ENCODE measurements at regions not wholly inside any gene's neighbourhood (a gene's known extent, or its start where the extent isn't known, plus 50 kb on each side); places are given as distances from the start of the nearest gene placed in this dataset.
"Not testable (repeated sequence)": the region's sequence is repeated elsewhere in the genome, so short reads cannot be mapped to it uniquely, and the experiment has no call there.

DNA sequence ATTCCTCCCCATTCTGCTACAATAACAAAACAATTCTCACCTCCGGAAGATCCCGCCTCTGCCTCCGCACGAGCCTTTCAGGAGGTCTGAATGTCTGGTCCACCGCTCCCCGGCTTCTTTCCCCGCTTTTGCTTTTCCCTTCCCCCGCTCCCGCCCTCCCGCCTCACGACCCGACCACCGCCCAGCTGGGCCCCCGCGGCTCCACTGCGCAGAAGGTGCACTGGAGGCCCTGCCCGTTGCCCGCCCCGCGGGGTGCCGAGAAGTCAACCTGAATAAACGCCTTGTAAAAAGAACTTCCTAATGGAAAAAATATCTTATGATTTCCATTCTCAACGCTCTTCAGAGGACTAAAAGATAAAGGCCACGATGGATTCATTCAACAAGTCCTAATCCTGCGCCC lies 93.8 kb upstream of the NBPF11 start:
- H3K4me1 ChIP-seq; H3K27ac ChIP-seq; H3K4me3 ChIP-seq; H3K36me3 ChIP-seq; H3K9me3 ChIP-seq; DNase-seq; H3K27me3 ChIP-seq; intact Hi-C loops (cut with DNase I); ATAC-seq: not testable (repeated sequence)
- no CpG with 5 or more reads among the region's 25 CpGs for WGBS (ENCODE audit: insufficient coverage, low coverage, low lambda C conversion rate, missing lambda C conversion rate)

DNA sequence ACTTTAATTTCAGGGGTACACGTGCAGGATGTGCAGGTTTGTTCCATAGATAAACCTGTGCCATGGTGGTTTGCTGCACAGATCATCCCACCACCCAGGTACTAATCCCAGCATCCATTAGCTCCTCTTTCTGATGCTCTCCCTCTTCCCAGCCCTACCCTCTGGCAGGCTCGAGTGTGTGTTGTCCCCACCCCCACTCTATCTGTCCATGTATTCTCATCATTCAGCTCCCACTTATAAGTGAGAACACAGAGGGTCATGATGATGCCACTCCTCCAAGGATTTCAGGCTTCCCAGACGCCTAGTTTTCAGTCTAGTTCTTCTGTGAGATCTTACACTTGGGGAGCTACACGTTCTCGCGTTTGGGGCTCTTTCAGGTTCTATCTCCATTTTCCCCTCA lies 93.4 kb upstream of the NBPF11 start:
- intact Hi-C loops (cut with DNase I); H3K4me1 ChIP-seq; H3K27ac ChIP-seq; DNase-seq; H3K36me3 ChIP-seq; H3K4me3 ChIP-seq; H3K27me3 ChIP-seq; ATAC-seq; H3K9me3 ChIP-seq: not testable (repeated sequence)
- WGBS (ENCODE audit: insufficient coverage, low coverage, low lambda C conversion rate, missing lambda C conversion rate) = no CpG with 5 or more reads among the region's 6 CpGs

DNA sequence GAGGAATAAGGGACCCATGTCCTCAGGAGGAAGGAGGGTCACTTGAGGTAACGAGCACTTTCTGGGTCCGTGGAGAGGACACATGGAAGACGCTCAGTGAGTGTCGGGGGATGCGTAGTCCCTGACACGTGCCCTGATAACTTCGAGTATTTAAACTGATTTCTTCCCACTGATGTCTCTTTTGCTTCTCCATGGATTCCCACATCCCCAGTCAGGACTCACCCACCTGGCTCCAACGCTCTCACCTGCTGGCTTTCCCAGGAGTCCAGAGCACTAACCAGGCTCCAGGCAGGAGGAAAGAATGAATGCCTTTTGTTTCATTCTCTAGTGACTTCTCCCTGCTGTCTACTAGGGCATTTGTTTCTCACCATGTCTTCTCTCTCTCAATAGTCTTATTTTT lies 81.2 kb upstream of the NBPF11 start:
- H3K27ac ChIP-seq; H3K4me1 ChIP-seq; H3K27me3 ChIP-seq; H3K9me3 ChIP-seq; DNase-seq; H3K4me3 ChIP-seq; H3K36me3 ChIP-seq; intact Hi-C loops (cut with DNase I); ATAC-seq: not testable (repeated sequence)
- WGBS (ENCODE audit: insufficient coverage, low coverage, low lambda C conversion rate, missing lambda C conversion rate) = 80% methylated on average over 1 of the region's 8 CpGs

GRCh38 chr1:148228846-148229245 lies 76.8 kb upstream of the NBPF11 start:
- intact Hi-C loops (cut with DNase I); H3K4me1 ChIP-seq; DNase-seq; ATAC-seq; H3K36me3 ChIP-seq; H3K9me3 ChIP-seq; H3K4me3 ChIP-seq; H3K27me3 ChIP-seq; H3K27ac ChIP-seq: not testable (repeated sequence)
- 74% methylated on average over 5 of the region's 5 CpGs for WGBS (ENCODE audit: insufficient coverage, low coverage, low lambda C conversion rate, missing lambda C conversion rate)

GRCh38 chr1:148222399-148223159 lies 70.5 kb upstream of the NBPF11 start:
- H3K27ac ChIP-seq; H3K36me3 ChIP-seq; H3K4me1 ChIP-seq; intact Hi-C loops (cut with DNase I); H3K4me3 ChIP-seq; H3K27me3 ChIP-seq; DNase-seq; ATAC-seq; H3K9me3 ChIP-seq: not testable (repeated sequence)
- no CpG with 5 or more reads among the region's 4 CpGs for WGBS (ENCODE audit: insufficient coverage, low coverage, low lambda C conversion rate, missing lambda C conversion rate)

GRCh38 chr1:148221593-148221992 lies 69.5 kb upstream of the NBPF11 start:
- DNase-seq; H3K27me3 ChIP-seq; H3K9me3 ChIP-seq; H3K4me3 ChIP-seq; H3K27ac ChIP-seq; ATAC-seq; intact Hi-C loops (cut with DNase I); H3K36me3 ChIP-seq; H3K4me1 ChIP-seq: not testable (repeated sequence)
- no CpG with 5 or more reads among the region's 4 CpGs for WGBS (ENCODE audit: insufficient coverage, low coverage, low lambda C conversion rate, missing lambda C conversion rate)

DNA sequence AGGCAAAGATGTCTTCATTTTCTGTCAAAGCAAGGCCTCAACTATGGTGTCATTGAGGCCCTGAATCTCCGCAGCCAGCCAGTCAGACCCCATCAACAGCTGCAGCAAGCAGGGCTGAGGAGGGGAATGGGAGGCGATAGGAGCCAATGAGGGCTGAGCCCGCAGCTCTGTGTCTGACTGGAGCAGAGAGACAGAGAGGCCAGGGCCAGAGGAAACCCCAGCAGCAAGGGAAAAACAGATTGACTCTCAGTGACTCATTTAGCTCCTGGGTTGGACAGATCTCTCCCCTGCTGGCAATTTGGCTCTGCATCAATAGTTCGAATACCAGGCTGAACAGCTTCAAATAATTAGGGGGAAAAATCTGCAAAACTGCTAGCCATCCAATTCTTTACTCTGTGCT lies 67.1 kb upstream of the NBPF11 start:
- H3K36me3 ChIP-seq; H3K4me1 ChIP-seq; H3K4me3 ChIP-seq; DNase-seq; intact Hi-C loops (cut with DNase I); ATAC-seq; H3K27ac ChIP-seq; H3K27me3 ChIP-seq; H3K9me3 ChIP-seq: not testable (repeated sequence)
- WGBS (ENCODE audit: insufficient coverage, low coverage, low lambda C conversion rate, missing lambda C conversion rate) = no CpG with 5 or more reads among the region's 4 CpGs

DNA sequence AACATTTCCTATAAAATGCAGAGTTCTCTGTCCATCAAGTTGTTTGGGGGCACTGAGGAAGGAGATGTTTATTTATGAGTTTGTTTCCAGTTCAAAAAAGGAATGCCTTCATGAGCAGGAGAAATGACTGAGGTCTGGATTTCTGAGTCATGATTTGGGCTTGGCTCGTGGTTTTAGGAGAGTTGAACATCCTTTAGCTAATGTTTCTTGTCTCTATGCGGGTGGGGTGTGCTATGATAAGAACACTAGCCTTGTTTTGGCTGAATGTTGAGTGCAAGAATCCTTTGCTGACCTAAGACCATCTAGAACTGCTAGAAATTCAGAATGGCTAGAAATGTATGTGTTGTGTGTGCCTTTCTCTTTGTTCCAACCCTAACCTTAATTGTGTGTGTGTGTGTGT lies 59.1 kb upstream of the NBPF11 start:
- ATAC-seq; intact Hi-C loops (cut with DNase I); H3K36me3 ChIP-seq; H3K9me3 ChIP-seq; H3K27me3 ChIP-seq; H3K4me1 ChIP-seq; DNase-seq; H3K4me3 ChIP-seq; H3K27ac ChIP-seq: not testable (repeated sequence)
- no CpG with 5 or more reads among the region's 2 CpGs for WGBS (ENCODE audit: insufficient coverage, low coverage, low lambda C conversion rate, missing lambda C conversion rate)

DNA sequence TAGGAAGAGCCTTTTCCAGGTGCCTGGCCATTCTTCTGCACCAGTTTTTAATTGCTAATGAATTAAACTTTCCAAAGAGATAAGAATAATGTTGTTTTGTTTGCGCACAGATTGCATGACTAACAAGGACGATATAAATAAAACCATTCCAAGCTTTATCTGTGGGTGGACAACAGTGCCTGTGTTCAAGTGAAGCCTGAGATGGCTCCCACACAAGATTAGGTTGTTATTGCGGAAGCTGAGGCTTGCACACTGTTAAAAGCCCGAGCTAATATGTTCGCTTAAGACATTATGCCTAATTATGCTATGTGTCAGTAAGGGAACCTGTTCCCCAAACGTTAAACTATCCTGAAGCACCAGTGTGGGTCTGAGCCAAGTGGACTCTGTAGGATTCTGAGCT lies 58.5 kb upstream of the NBPF11 start:
- intact Hi-C loops (cut with DNase I); H3K27me3 ChIP-seq; H3K4me3 ChIP-seq; H3K9me3 ChIP-seq; ATAC-seq; H3K4me1 ChIP-seq; H3K27ac ChIP-seq; DNase-seq; H3K36me3 ChIP-seq: not testable (repeated sequence)
- no CpG with 5 or more reads among the region's 6 CpGs for WGBS (ENCODE audit: insufficient coverage, low coverage, low lambda C conversion rate, missing lambda C conversion rate)

- intact Hi-C loops (cut with DNase I); H3K4me1 ChIP-seq; H3K27ac ChIP-seq; H3K9me3 ChIP-seq; H3K27me3 ChIP-seq; DNase-seq; ATAC-seq; H3K36me3 ChIP-seq; H3K4me3 ChIP-seq: not testable (repeated sequence)
- WGBS (ENCODE audit: insufficient coverage, low coverage, low lambda C conversion rate, missing lambda C conversion rate) = no CpG with 5 or more reads among the region's 4 CpGs
Measured at GRCh38 chr1:148210166-148210565, 58.1 kb upstream of the NBPF11 start.

- intact Hi-C loops (cut with DNase I) = not testable (repeated sequence)
Measured at GRCh38 chr1:148202013-148202412, 49.9 kb upstream of the NBPF11 start.

More at GRCh38 chr1:148202013-148202412, 49.9 kb upstream of the NBPF11 start:
- DNase-seq, ATAC-seq, H3K4me3 ChIP-seq, H3K4me1 ChIP-seq, H3K27ac ChIP-seq, H3K9me3 ChIP-seq, H3K36me3 ChIP-seq, H3K27me3 ChIP-seq: not testable (repeated sequence)
- no CpG with 5 or more reads among the region's 6 CpGs for WGBS (ENCODE audit: insufficient coverage, low coverage, low lambda C conversion rate, missing lambda C conversion rate)

Measured in right lobe of liver (tissue), 6 donors.